IMR-90 (cell line): ENCODE measurements at regions not wholly inside any gene's neighbourhood (a gene's known extent, or its start where the extent isn't known, plus 50 kb on each side); places are given as distances from the start of the nearest gene placed in this dataset.

ENCODE experiments used
- ATAC-seq: fragments of 200-7000 bp; cut with Tn5 transposase; 2 replicates; pipeline ENCODE4 v1.9.1; 2020; ENCODE audit warnings: low read depth, mild to moderate bottlenecking, moderate library complexity
- BruUV-seq: library from RNA; stranded (reverse); fragments of 400-500 nt; replicated peaks from 2 replicates; lab custom pipeline; 2021; lab: Mats Ljungman, UMichigan
- CTCF ChIA-PET: fragments of 300-600 bp; formaldehyde crosslinking; extraction: SDS; loops from one replicate; lab custom pipeline; 2021; ENCODE audit warnings: antibody characterized with exemption; lab: Yijun Ruan, JAX
- POLR2A ChIA-PET: fragments of 300-600 bp; sonication (Branson Sonifier 250); formaldehyde crosslinking; loops from one replicate; lab custom pipeline; 2022; ENCODE audit warnings: antibody characterized with exemption; ENCODE audit not compliant: unreplicated experiment; lab: Charles Lee
- DNase-seq: peaks from one replicate; pipeline ENCODE4 v3.0.0; 2013
- H2AFZ ChIP-seq: replicated peaks from 2 replicates; pipeline ENCODE3; 2013; ENCODE audit warnings: low read length, mild to moderate bottlenecking; ENCODE audit not compliant: poor library complexity
- H2AK5ac ChIP-seq: 2 replicates; pipeline ENCODE4 v1.6.1; 2013; ENCODE audit warnings: low read depth, low read length, inconsistent platforms
- H2AK9ac ChIP-seq: replicated peaks from 2 replicates; pipeline ENCODE3; 2013; ENCODE audit warnings: mild to moderate bottlenecking, low read depth, low read length, moderate library complexity; ENCODE audit not compliant: poor library complexity
- H2BK120ac ChIP-seq: 2 replicates; pipeline ENCODE4 v1.6.1; 2013; ENCODE audit warnings: low read depth, low read length, inconsistent platforms
- H2BK15ac ChIP-seq: 3 replicates; pipeline ENCODE4 v1.6.1; 2013; ENCODE audit warnings: low read depth, low read length, inconsistent platforms
- H2BK20ac ChIP-seq: 2 replicates; pipeline ENCODE4 v1.6.1; 2013; ENCODE audit warnings: low read depth, mild to moderate bottlenecking, inconsistent platforms, low read length, moderate library complexity
- H2BK5ac ChIP-seq: 2 replicates; pipeline ENCODE4 v1.6.1; 2013; ENCODE audit warnings: mild to moderate bottlenecking, low read depth, low read length, inconsistent platforms; ENCODE audit not compliant: poor library complexity, severe bottlenecking
- H3K14ac ChIP-seq: replicated peaks from 2 replicates; pipeline ENCODE4 v1.6.1; 2013; ENCODE audit warnings: low read depth, low read length, inconsistent platforms
- H3K18ac ChIP-seq: 2 replicates; pipeline ENCODE4 v1.6.1; 2013; ENCODE audit warnings: low read depth, low read length, control low read depth
- H3K23ac ChIP-seq: 2 replicates; pipeline ENCODE4 v1.6.1; 2013; ENCODE audit warnings: low read depth, low read length, inconsistent platforms
- H3K27ac ChIP-seq: 2 replicates; pipeline ENCODE4 v1.5.1; 2013; ENCODE audit warnings: mild to moderate bottlenecking, control low read depth, low read length; ENCODE audit not compliant: insufficient read depth
- H3K27me3 ChIP-seq: 2 replicates; pipeline ENCODE4 v1.6.1; 2013; ENCODE audit warnings: low read length; ENCODE audit not compliant: control insufficient read depth, insufficient read depth
- H3K36me3 ChIP-seq: 2 replicates; pipeline ENCODE4 v1.6.1; 2013; ENCODE audit warnings: low read length, mixed read lengths; ENCODE audit not compliant: control insufficient read depth, insufficient read depth
- H3K4ac ChIP-seq: 2 replicates; pipeline ENCODE4 v1.6.1; 2013; ENCODE audit warnings: low read depth, low read length, inconsistent platforms
- H3K4me1 ChIP-seq: 2 replicates; pipeline ENCODE4 v1.6.1; 2013; ENCODE audit warnings: low read length, mixed read lengths; ENCODE audit not compliant: control insufficient read depth, insufficient read depth
- H3K4me2 ChIP-seq: 2 replicates; pipeline ENCODE4 v1.6.1; 2013; ENCODE audit warnings: low read depth, mild to moderate bottlenecking, control low read depth, low read length, moderate library complexity
- H3K4me3 ChIP-seq: 2 replicates; pipeline ENCODE4 v1.5.1; 2013; ENCODE audit warnings: low read depth, mild to moderate bottlenecking, control low read depth, low read length, moderate library complexity; ENCODE audit not compliant: insufficient read depth
- H3K56ac ChIP-seq: 2 replicates; pipeline ENCODE4 v1.6.1; 2013; ENCODE audit warnings: low read length, inconsistent platforms; ENCODE audit not compliant: insufficient read depth; ENCODE audit errors: extremely low read depth
- H3K79me1 ChIP-seq, 2 experiments: 2 replicates each; pipeline ENCODE4 v1.6.1; 2013; ENCODE audit warnings: low read length in 2 of 2, inconsistent platforms in 1 of 2, low read depth in 1 of 2
- H3K9ac ChIP-seq: 2 replicates; pipeline ENCODE4 v1.6.1; 2013; ENCODE audit warnings: low read depth, low read length, control low read depth
- H3K9me1 ChIP-seq: 2 replicates; pipeline ENCODE4 v1.6.1; 2013; ENCODE audit warnings: low read length, inconsistent platforms; ENCODE audit not compliant: insufficient read depth
- H3K9me3 ChIP-seq: 2 replicates; pipeline ENCODE4 v1.6.1; 2013; ENCODE audit warnings: low read length; ENCODE audit not compliant: control insufficient read depth, insufficient read depth
- H4K20me1 ChIP-seq: 2 replicates; pipeline ENCODE4 v1.6.1; 2013; ENCODE audit warnings: low read length, inconsistent platforms; ENCODE audit not compliant: insufficient read depth
- H4K5ac ChIP-seq: 2 replicates; pipeline ENCODE4 v1.6.1; 2013; ENCODE audit warnings: mild to moderate bottlenecking, low read depth, low read length, control low read depth
- H4K8ac ChIP-seq, 2 experiments: 2 replicates each; pipeline ENCODE4 v1.6.1; 2013; ENCODE audit warnings: low read depth in 2 of 2, low read length in 2 of 2, control low read depth in 1 of 2, inconsistent platforms in 1 of 2
- H4K91ac ChIP-seq: 2 replicates; pipeline ENCODE4 v1.6.1; 2013; ENCODE audit warnings: low read depth, low read length, inconsistent platforms; ENCODE audit not compliant: insufficient read depth
- BHLHE40 ChIP-seq: fragments of 150-350 bp; IDR thresholded peaks from 2 replicates; pipeline ENCODE4 v1.6.1; 2016; ENCODE audit warnings: mild to moderate bottlenecking, low read depth, low read length
- CEBPB ChIP-seq: IDR thresholded peaks from 2 replicates; pipeline ENCODE4 v1.6.1; 2012; ENCODE audit warnings: low read depth, low read length, improper control_type of control experiment
- CHD1 ChIP-seq: IDR thresholded peaks from 2 replicates; pipeline ENCODE4 v1.6.1; 2012; ENCODE audit warnings: low read depth, low read length, improper control_type of control experiment
- FOS ChIP-seq: fragments of 150-350 bp; IDR thresholded peaks from 2 replicates; pipeline ENCODE4 v1.6.1; 2016; ENCODE audit warnings: low read depth, low read length
- MAFK ChIP-seq: IDR thresholded peaks from 2 replicates; pipeline ENCODE4 v1.6.1; 2012; ENCODE audit warnings: low read depth, low read length, improper control_type of control experiment
- MAZ ChIP-seq: IDR thresholded peaks from 2 replicates; pipeline ENCODE4 v1.6.1; 2012; ENCODE audit warnings: low read depth, mild to moderate bottlenecking, low read length, improper control_type of control experiment, moderate library complexity, borderline replicate concordance
- MXI1 ChIP-seq: IDR thresholded peaks from 2 replicates; pipeline ENCODE4 v1.6.1; 2012; ENCODE audit warnings: low read depth, mild to moderate bottlenecking, low read length, moderate library complexity, borderline replicate concordance
- NFE2L2 ChIP-seq: fragments of 150-350 bp; IDR thresholded peaks from 2 replicates; pipeline ENCODE4 v1.6.1; 2016; ENCODE audit warnings: low read depth, mild to moderate bottlenecking, low read length
- POLR2A ChIP-seq: IDR thresholded peaks from 2 replicates; pipeline ENCODE4 v1.6.1; 2012; ENCODE audit warnings: mild to moderate bottlenecking, low read depth, low read length
- RAD21 ChIP-seq: IDR thresholded peaks from 2 replicates; pipeline ENCODE4 v1.6.1; 2012; ENCODE audit warnings: low read length, improper control_type of control experiment
- RCOR1 ChIP-seq: IDR thresholded peaks from 2 replicates; pipeline ENCODE4 v1.6.1; 2012; ENCODE audit warnings: mild to moderate bottlenecking, low read length, improper control_type of control experiment; ENCODE audit not compliant: insufficient replicate concordance
- RFX5 ChIP-seq: IDR thresholded peaks from 2 replicates; pipeline ENCODE4 v1.8.0; 2012; ENCODE audit warnings: low read depth, mild to moderate bottlenecking, low read length, moderate library complexity
- SMC3 ChIP-seq: fragments of 150-350 bp; IDR thresholded peaks from 2 replicates; pipeline ENCODE4 v1.6.1; 2016; ENCODE audit warnings: low read depth, mild to moderate bottlenecking, antibody characterized with exemption, low read length, moderate library complexity
- WGBS, 2 experiments: methylation state at CpG; one replicate each; pipeline versions ENCODE4 v1.1.5 to v1.1.7; 2013; ENCODE audit warnings: missing lambda C conversion rate in 2 of 2; ENCODE audit not compliant: insufficient read length in 1 of 2; ENCODE audit errors: extremely low coverage in 2 of 2; 5-methylcytosine and 5-hydroxymethylcytosine counted together
- dilution Hi-C: fragments of 300-500 bp; cut with HindIII; formaldehyde crosslinking; loops from one replicate; pipeline ENCODE4 v1.14.3; 2018; ENCODE audit warnings: low sequenced_read_pairs; ENCODE audit not compliant: unreplicated experiment
- in situ Hi-C: fragments of 300-500 bp; cut with MboI; formaldehyde crosslinking; loops from 3 replicates; pipeline ENCODE4 v1.14.3; 2019; ENCODE audit warnings: low sequenced_read_pairs, inconsistent platforms, mixed read lengths
- intact Hi-C: fragments of 100-400 bp; cut with micrococcal nuclease; formaldehyde crosslinking; loops from 2 replicates; pipeline ENCODE4 v1.10.0; 2022
- TF ChIP-seq, protein P1 (sequence below): conservative IDR thresholded peaks from 2 replicates; pipeline ENCODE4 v1.5.1; 2012; ENCODE audit warnings: mild to moderate bottlenecking, low read depth, low read length, improper control_type of control experiment
- TF ChIP-seq, protein P2 (sequence below): fragments of 150-350 bp; IDR thresholded peaks from 2 replicates; pipeline ENCODE4 v1.6.1; 2016; ENCODE audit warnings: low read depth, mild to moderate bottlenecking, low read length, moderate library complexity, borderline replicate concordance
- TF ChIP-seq, protein P3 (sequence below): fragments of 150-350 bp; IDR thresholded peaks from 2 replicates; pipeline ENCODE4 v1.6.1; 2017; ENCODE audit warnings: mild to moderate bottlenecking, antibody characterized with exemption, low read length, low read depth

DNA sequence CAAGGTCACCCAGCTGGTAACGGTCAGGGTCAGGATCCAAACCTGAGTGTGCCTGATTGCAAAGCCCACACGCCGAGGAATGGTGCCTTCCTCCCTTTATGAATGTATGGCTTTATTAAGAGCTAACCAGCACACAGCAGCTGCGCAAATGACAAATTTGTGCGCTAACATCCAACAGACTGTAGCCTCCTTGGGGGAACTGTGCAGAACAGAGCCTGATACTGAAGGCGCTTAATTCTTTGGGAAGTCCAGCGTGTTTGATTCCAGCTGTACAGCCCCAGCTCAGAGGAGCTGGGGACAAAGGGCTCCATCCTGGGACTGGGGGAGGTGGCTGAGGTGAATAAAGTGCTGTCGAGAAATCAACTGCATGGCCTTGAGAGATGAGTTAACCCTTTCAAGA, 75.7 kb upstream of the JARID2 start:
- 60% methylated on average over 1 of the region's 8 CpGs; no CpG with 5 or more reads in 1 of the 2 experiments for whole genome bisulfite sequencing, 2 experiments
- Histone ChIP-seq H3K14ac (no peak overlapping the region), H2BK15ac (no peak overlapping the region), H3K36me3 (no peaks in the 10 kb centered on the region), H3K4me3 (no peak overlapping the region), H3K4me1 (no peaks in the 10 kb centered on the region), H3K27ac (no peak overlapping the region), H2AK9ac (no peak overlapping the region), H2BK120ac (no peak overlapping the region), H2AK5ac (no peak overlapping the region), H2BK20ac (no peak overlapping the region), H2BK5ac (no peak overlapping the region), H3K9me3 (no peaks in the 10 kb centered on the region), H3K56ac (no peak overlapping the region), H3K9me1 (no peaks in the 10 kb centered on the region), H2AFZ (no peak overlapping the region), H3K23ac (no peak overlapping the region), H4K20me1 (no peaks in the 10 kb centered on the region), H3K27me3 (peaks cover 7% of the 10 kb centered on the region), H3K79me1 (no peaks in the 10 kb centered on the region), H4K5ac (no peak overlapping the region), H4K91ac (no peak overlapping the region), H3K9ac (no peak overlapping the region), H4K8ac (no peak overlapping the region), H3K4ac (no peak overlapping the region), H3K18ac (no peak overlapping the region), H3K4me2 (no peak overlapping the region)
- TF ChIP-seq SMC3 (no peak), RCOR1 (no peak), CEBPB (no peak), MAFK (no peak), MAZ (no peak), CHD1 (no peak), POLR2A (no peak), MXI1 (no peak), BHLHE40 (no peak), RAD21 (no peak), NFE2L2 (no peak), RFX5 (no peak), FOS (no peak)
- TF ChIP-seq, protein P1, sequence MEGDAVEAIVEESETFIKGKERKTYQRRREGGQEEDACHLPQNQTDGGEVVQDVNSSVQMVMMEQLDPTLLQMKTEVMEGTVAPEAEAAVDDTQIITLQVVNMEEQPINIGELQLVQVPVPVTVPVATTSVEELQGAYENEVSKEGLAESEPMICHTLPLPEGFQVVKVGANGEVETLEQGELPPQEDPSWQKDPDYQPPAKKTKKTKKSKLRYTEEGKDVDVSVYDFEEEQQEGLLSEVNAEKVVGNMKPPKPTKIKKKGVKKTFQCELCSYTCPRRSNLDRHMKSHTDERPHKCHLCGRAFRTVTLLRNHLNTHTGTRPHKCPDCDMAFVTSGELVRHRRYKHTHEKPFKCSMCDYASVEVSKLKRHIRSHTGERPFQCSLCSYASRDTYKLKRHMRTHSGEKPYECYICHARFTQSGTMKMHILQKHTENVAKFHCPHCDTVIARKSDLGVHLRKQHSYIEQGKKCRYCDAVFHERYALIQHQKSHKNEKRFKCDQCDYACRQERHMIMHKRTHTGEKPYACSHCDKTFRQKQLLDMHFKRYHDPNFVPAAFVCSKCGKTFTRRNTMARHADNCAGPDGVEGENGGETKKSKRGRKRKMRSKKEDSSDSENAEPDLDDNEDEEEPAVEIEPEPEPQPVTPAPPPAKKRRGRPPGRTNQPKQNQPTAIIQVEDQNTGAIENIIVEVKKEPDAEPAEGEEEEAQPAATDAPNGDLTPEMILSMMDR: no peak
- TF ChIP-seq, protein P2, sequence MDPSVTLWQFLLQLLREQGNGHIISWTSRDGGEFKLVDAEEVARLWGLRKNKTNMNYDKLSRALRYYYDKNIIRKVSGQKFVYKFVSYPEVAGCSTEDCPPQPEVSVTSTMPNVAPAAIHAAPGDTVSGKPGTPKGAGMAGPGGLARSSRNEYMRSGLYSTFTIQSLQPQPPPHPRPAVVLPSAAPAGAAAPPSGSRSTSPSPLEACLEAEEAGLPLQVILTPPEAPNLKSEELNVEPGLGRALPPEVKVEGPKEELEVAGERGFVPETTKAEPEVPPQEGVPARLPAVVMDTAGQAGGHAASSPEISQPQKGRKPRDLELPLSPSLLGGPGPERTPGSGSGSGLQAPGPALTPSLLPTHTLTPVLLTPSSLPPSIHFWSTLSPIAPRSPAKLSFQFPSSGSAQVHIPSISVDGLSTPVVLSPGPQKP: no peak
- TF ChIP-seq, protein P3, sequence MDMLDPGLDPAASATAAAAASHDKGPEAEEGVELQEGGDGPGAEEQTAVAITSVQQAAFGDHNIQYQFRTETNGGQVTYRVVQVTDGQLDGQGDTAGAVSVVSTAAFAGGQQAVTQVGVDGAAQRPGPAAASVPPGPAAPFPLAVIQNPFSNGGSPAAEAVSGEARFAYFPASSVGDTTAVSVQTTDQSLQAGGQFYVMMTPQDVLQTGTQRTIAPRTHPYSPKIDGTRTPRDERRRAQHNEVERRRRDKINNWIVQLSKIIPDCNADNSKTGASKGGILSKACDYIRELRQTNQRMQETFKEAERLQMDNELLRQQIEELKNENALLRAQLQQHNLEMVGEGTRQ: no peak
- in situ Hi-C loops: no loop called here
- BruUV-seq: no TSS peak
- ChIA-PET CTCF (interaction anchor here (0.6 kb wide), 1 partner anchor 56 kb away, joined by 7 read pairs; no protein-coding TSS in a partner anchor), POLR2A (no interaction called here)
- dilution Hi-C loops: no loop called here
- DNase-seq: no peak
- no peak for ATAC-seq
- intact Hi-C loops: no loop called here
